CD8-positive, alpha-beta memory T cell (primary cell): ENCODE measurements at regions not wholly inside any gene's neighbourhood (a gene's known extent, or its start where the extent isn't known, plus 50 kb on each side); places are given as distances from the start of the nearest gene placed in this dataset.
A peak's percentile ranks its signal among the peaks of the same experiment; 100 is the strongest.

Experiments
- CTCF ChIA-PET: fragments of 350-600 bp; sonication (Branson Sonifier 250); formaldehyde crosslinking; loops from one replicate; lab custom pipeline; 2021; ENCODE audit warnings: antibody characterized with exemption; lab: Charles Lee
- POLR2A ChIA-PET: fragments of 350-600 bp; sonication (Branson Sonifier 250); formaldehyde crosslinking; loops from one replicate; lab custom pipeline; 2021; ENCODE audit warnings: antibody characterized with exemption; lab: Charles Lee
- DNase-seq, 5 donors: peaks; one replicate each; pipeline versions ENCODE4 v3.0.0 to v3.0.0-alpha.2; 2020 to 2022; ENCODE audit warnings: mixed read lengths in 1 of 5
- H3K27ac ChIP-seq: one replicate; pipeline ENCODE4 v1.7.0; 2013; ENCODE audit warnings: low read depth, mild to moderate bottlenecking, low read length, moderate library complexity
- H3K27me3 ChIP-seq: 2 replicates; pipeline ENCODE4 v1.7.0; 2013; ENCODE audit warnings: low read length, mild to moderate bottlenecking; ENCODE audit not compliant: insufficient read depth, poor library complexity, severe bottlenecking
- H3K36me3 ChIP-seq: 2 replicates; pipeline ENCODE4 v1.7.0; 2013; ENCODE audit warnings: mild to moderate bottlenecking, low read length, moderate library complexity; ENCODE audit not compliant: insufficient read depth
- H3K4me1 ChIP-seq: 2 replicates; pipeline ENCODE4 v1.7.0; 2013; ENCODE audit warnings: mild to moderate bottlenecking, low read length, moderate library complexity; ENCODE audit not compliant: insufficient read depth
- H3K4me3 ChIP-seq: 2 replicates; pipeline ENCODE4 v1.7.0; 2013; ENCODE audit warnings: mild to moderate bottlenecking, low read length
- H3K9me3 ChIP-seq: 2 replicates; pipeline ENCODE4 v1.7.0; 2013; ENCODE audit warnings: mild to moderate bottlenecking, low read length
- H3K27ac Mint-ChIP-seq, 8 donors: one replicate each; pipeline ENCODE4 v1.8.0; 2020 to 2021; ENCODE audit warnings: mixed read lengths in 8 of 8, mild to moderate bottlenecking in 6 of 8, inconsistent platforms in 3 of 8, moderate library complexity in 3 of 8
- H3K27me3 Mint-ChIP-seq, 2 donors: one replicate each; pipeline ENCODE4 v1.8.0; 2020 to 2021; ENCODE audit warnings: mixed read lengths in 2 of 2, mild to moderate bottlenecking in 1 of 2, moderate library complexity in 1 of 2
- H3K36me3 Mint-ChIP-seq, 3 donors: one replicate each; pipeline ENCODE4 v1.8.0; 2020 to 2021; ENCODE audit warnings: mixed read lengths in 3 of 3, inconsistent platforms in 1 of 3, mild to moderate bottlenecking in 1 of 3
- H3K4me1 Mint-ChIP-seq, 3 donors: one replicate each; pipeline ENCODE4 v1.8.0; 2020 to 2021; ENCODE audit warnings: mixed read lengths in 3 of 3, inconsistent platforms in 1 of 3, mild to moderate bottlenecking in 1 of 3
- H3K4me3 Mint-ChIP-seq, 7 donors: one replicate each; pipeline ENCODE4 v1.8.0; 2020 to 2021; ENCODE audit warnings: mixed read lengths in 7 of 7, mild to moderate bottlenecking in 6 of 7, moderate library complexity in 4 of 7, inconsistent platforms in 2 of 7
- H3K9me3 Mint-ChIP-seq, 5 donors: one replicate each; pipeline ENCODE4 v1.8.0; 2020 to 2022; ENCODE audit warnings: mixed read lengths in 5 of 5, mild to moderate bottlenecking in 3 of 5, moderate library complexity in 2 of 5, inconsistent platforms in 1 of 5

DNA sequence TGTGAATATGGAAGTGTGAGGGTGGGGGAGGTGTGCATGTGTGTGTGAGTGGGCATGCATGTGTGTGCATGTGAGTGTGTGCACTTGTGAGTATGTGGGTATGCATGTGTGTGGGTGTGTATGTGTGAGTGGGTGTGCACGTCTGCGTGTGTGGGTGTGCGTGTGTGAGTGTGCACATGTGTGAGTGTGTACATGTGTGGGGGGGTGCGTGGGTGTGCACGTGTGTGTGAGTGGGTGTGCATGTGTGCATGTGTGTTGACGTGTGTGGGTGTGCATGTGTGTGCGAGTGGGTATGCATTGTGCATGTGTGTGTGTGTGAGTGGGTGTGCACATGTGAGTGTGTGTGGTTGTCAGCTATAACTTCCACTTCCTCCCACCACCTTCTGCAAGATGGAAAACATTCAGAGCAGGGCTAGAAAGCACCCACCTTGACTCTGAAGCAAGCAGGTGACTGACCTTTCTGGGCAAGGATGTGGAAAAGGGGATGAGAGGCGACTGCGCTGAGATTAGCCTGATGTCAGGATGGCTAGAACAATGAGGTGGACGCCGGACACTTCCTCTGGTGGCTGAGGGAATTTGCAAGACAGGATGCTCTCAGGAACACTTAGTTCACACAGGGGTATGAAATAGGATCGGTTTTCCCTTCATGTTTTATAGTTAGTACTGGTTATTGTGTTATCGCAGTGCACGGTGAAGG, 103.6 kb downstream of the ACKR3 start:
- no peaks in the 10 kb centered on the region for H3K36me3 Mint-ChIP-seq
- no peaks in the 10 kb centered on the region for H3K9me3 Mint-ChIP-seq
- Histone ChIP-seq H3K9me3 (no peaks in the 10 kb centered on the region), H3K4me1 (no peaks in the 10 kb centered on the region), H3K4me3 (no peak overlapping the region), H3K27me3 (no peaks in the 10 kb centered on the region), H3K36me3 (no peaks in the 10 kb centered on the region), H3K27ac (no peak overlapping the region)
- peaks cover 15 to 51% of the 10 kb centered on the region in 2 donors for H3K27me3 Mint-ChIP-seq
- H3K4me3 Mint-ChIP-seq = peak overlapping the region in 1 of 7 donors; percentile 19
- H3K27ac Mint-ChIP-seq = peak overlapping the region in 1 of 8 donors; percentile 58
- ChIA-PET POLR2A (no interaction called here), CTCF (no interaction called here)
- H3K4me1 Mint-ChIP-seq = no peaks in the 10 kb centered on the region
- DNase-seq = no peak

DNA sequence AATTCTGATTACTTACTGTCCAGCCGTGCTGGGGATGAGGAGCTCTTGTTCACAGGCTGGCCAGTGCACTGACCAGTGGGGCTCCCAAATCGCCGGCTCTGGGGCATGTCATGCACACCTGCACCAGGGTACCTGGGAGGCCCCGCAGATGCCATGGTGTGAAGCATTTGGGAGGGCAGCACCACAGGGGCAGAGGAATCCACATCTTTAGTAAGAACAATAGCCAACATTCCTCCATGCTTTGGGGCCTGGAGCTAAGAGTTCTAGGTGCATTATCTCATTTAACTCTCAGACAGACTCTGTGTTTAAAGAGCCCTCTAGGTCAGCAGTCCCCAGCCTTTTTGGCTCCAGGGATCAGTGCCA, 104.2 kb downstream of the ACKR3 start:
- Histone ChIP-seq H3K4me3 (no peak overlapping the region), H3K4me1 (no peaks in the 10 kb centered on the region), H3K27me3 (no peaks in the 10 kb centered on the region), H3K9me3 (no peaks in the 10 kb centered on the region), H3K27ac (no peak overlapping the region), H3K36me3 (no peaks in the 10 kb centered on the region)
- CTCF ChIA-PET = no interaction called here
- Mint-ChIP-seq H3K27ac (no peak overlapping the region), H3K9me3 (no peaks in the 10 kb centered on the region), H3K36me3 (no peaks in the 10 kb centered on the region), H3K4me1 (no peaks in the 10 kb centered on the region), H3K27me3 (peaks cover 15 to 51% of the 10 kb centered on the region in 2 donors), H3K4me3 (no peak overlapping the region)
- POLR2A ChIA-PET = no interaction called here
- no peak for DNase-seq

DNA sequence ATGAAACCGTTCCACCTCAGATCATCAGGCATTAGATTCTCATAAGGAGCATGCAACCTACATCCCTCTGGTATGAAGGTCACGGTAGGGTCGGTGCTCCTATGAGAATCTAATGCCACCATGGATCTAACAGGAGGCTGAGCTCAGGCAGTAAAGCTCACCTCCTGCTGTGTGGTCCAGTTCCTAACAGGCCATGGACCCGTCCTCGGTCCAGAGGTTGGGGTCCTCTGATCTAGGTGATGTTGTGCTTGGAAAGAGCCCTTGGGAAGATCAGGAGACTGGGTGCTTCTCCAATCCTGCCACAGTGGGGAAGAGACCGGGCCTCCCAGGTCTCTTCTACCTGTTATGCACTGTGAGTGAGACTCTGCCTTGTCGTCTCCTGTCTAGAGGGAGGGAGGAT, 104.6 kb downstream of the ACKR3 start:
- ChIA-PET POLR2A (no interaction called here), CTCF (no interaction called here)
- Histone ChIP-seq H3K27me3 (no peaks in the 10 kb centered on the region), H3K4me3 (no peak overlapping the region), H3K4me1 (no peaks in the 10 kb centered on the region), H3K9me3 (no peaks in the 10 kb centered on the region), H3K27ac (no peak overlapping the region), H3K36me3 (no peaks in the 10 kb centered on the region)
- Mint-ChIP-seq H3K27me3 (peaks cover 15 to 51% of the 10 kb centered on the region in 2 donors), H3K4me3 (no peak overlapping the region), H3K36me3 (no peaks in the 10 kb centered on the region), H3K4me1 (no peaks in the 10 kb centered on the region), H3K9me3 (no peaks in the 10 kb centered on the region), H3K27ac (no peak overlapping the region)
- no peak for DNase-seq

DNA sequence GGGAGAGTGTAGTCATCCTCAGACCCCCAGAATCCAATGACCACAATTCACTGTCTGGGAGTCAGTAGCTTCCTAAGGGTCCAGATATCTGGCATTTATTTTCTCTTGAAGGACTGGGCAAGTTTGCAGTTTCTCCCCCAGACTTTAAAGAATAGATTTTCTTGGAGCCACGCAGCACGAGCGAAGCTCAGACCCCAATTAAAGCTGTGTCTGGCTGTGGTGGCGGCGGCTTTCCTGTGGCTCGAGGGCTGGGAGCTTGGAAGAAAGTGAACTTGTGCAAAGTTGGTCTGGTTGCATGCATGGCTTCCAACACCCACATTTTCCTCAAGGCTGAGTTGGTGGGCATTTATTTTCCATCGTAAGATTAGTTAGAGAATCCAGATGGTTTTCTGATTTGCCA, 105.0 kb downstream of the ACKR3 start:
- Mint-ChIP-seq H3K4me3 (no peak overlapping the region), H3K4me1 (no peaks in the 10 kb centered on the region), H3K27ac (no peak overlapping the region), H3K36me3 (no peaks in the 10 kb centered on the region), H3K27me3 (peaks cover 15 to 48% of the 10 kb centered on the region in 2 donors), H3K9me3 (no peaks in the 10 kb centered on the region)
- Histone ChIP-seq H3K36me3 (no peaks in the 10 kb centered on the region), H3K27ac (no peak overlapping the region), H3K27me3 (no peaks in the 10 kb centered on the region), H3K4me3 (no peak overlapping the region), H3K4me1 (no peaks in the 10 kb centered on the region), H3K9me3 (no peaks in the 10 kb centered on the region)
- ChIA-PET POLR2A (no interaction called here), CTCF (no interaction called here)
- DNase-seq = no peak

DNA sequence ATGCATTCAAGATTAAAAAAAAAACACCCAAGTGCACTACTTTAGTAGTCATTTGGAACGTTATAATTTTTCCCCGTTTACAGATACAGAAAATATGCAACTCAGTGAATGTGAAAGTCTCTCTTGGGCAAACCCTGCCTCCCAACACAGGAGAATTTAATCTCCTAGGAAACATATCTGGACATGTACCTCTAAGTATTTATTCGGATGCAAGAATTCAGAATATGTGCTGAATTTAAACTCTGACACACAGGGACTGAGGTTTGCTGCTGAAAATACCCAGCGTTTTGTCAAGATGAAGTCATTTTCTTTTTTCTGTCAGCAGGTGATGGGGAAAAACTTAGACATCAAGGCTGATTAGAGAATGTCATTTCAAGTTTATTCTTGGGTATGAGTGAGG, 105.4 kb downstream of the ACKR3 start:
- no peak overlapping the region for H3K27ac ChIP-seq
- no peak overlapping the region for H3K27ac Mint-ChIP-seq
- H3K4me3 Mint-ChIP-seq = no peak overlapping the region
- no peaks in the 10 kb centered on the region for H3K36me3 Mint-ChIP-seq
- no peaks in the 10 kb centered on the region for H3K4me1 ChIP-seq
- peaks cover 17 to 46% of the 10 kb centered on the region in 2 donors for H3K27me3 Mint-ChIP-seq
- CTCF ChIA-PET = no interaction called here
- DNase-seq = no peak
- no peaks in the 10 kb centered on the region for H3K9me3 ChIP-seq
- H3K9me3 Mint-ChIP-seq = no peaks in the 10 kb centered on the region
- H3K27me3 ChIP-seq = no peaks in the 10 kb centered on the region
- H3K36me3 ChIP-seq = no peaks in the 10 kb centered on the region
- no peaks in the 10 kb centered on the region for H3K4me1 Mint-ChIP-seq
- POLR2A ChIA-PET = no interaction called here
- H3K4me3 ChIP-seq = no peak overlapping the region

DNA sequence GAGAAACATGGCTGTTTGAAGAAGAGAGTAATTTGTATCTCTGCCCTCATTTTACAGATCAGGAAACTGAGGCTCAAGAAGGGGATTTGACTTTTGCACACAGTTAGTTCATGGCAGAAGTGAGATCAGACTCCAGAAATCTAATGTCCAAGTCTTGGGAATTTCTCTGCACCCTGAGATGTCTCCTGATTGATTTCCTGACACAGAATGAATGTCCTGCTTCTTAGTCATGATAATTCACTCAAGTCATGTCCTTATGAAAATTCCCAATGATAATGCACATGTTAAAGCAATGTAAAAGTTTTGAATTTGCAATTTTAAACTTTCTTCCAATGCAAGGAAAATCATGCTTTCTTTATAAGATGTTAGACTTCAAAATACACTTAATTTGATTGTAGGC, 105.9 kb downstream of the ACKR3 start:
- no peaks in the 10 kb centered on the region for H3K36me3 ChIP-seq
- POLR2A ChIA-PET = no interaction called here

DNA sequence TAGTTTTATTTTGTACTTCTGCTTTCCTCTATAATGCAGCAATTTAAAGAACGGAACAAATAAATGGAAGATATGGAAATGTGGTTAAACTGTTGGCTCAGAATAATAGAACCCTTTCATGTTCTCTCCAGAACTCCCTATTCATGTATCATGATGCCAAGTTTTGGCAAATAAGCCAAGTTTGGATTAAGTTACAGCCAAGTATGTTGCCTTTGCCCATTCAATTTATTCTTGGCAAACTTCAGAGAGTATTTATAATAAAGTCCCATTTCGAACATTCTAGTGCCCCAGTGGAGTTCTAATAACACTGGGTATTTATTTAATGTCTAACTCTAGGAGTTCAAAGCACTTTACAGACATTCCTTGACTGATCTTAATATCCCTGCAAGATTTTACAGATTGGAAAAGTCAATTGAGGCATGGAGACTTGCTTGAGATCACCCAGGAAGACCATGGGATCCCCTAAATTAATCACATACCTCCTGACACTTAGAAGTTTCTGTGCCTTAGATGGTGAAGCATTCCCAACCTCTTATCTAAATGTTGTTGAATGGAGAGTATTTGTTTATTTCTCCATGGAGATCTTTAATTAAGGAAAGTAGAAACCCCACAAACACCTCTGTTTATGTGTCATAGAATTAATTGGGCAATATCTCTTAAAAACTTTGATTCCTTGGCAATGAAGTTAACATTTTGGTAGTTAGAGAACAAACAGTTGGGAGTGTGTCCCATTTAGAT, 106.7 kb downstream of the ACKR3 start:
- POLR2A ChIA-PET = no interaction called here
- no peaks in the 10 kb centered on the region for H3K4me1 Mint-ChIP-seq
- H3K36me3 Mint-ChIP-seq = no peaks in the 10 kb centered on the region
- Histone ChIP-seq H3K4me1 (no peaks in the 10 kb centered on the region), H3K9me3 (no peaks in the 10 kb centered on the region), H3K27me3 (no peaks in the 10 kb centered on the region), H3K4me3 (no peak overlapping the region), H3K36me3 (no peaks in the 10 kb centered on the region), H3K27ac (no peak overlapping the region)
- H3K4me3 Mint-ChIP-seq = no peak overlapping the region
- no peaks in the 10 kb centered on the region for H3K9me3 Mint-ChIP-seq
- CTCF ChIA-PET = no interaction called here
- no peak overlapping the region for H3K27ac Mint-ChIP-seq
- no peak for DNase-seq
- H3K27me3 Mint-ChIP-seq = peaks cover 14 to 38% of the 10 kb centered on the region in 2 donors

More for the DNA sequence above, 105.9 kb downstream of the ACKR3 start:
- Mint-ChIP-seq H3K4me1 (no peaks in the 10 kb centered on the region), H3K4me3 (no peak overlapping the region), H3K27me3 (peaks cover 18 to 46% of the 10 kb centered on the region in 2 donors), H3K36me3 (no peaks in the 10 kb centered on the region), H3K9me3 (no peaks in the 10 kb centered on the region), H3K27ac (no peak overlapping the region)
- no peaks in the 10 kb centered on the region for H3K4me1 ChIP-seq
- no peak overlapping the region for H3K27ac ChIP-seq
- no peak for DNase-seq
- CTCF ChIA-PET = no interaction called here
- no peak overlapping the region for H3K4me3 ChIP-seq
- no peaks in the 10 kb centered on the region for H3K9me3 ChIP-seq
- no peaks in the 10 kb centered on the region for H3K27me3 ChIP-seq

DNA sequence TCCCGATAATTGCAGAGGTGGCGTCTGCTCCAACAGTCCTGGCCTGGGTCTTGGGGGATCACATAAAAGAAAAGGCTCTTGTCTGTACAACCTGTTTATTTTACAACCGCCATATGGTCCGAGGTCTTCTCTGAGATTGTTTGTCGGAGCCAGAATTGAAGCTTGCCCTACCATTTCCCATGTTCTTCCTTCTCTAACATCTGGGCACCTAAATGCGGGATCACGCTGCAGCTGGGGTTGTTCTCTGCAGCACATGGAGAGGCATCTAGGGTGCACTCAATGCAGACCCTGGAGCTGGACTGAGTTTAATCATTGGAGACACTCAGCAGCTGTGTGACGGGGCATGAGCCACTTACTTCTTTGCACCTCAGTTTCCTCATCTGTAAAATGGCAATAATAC, 107.7 kb downstream of the ACKR3 start:
- Mint-ChIP-seq H3K9me3 (no peaks in the 10 kb centered on the region), H3K27me3 (peaks cover 14 to 33% of the 10 kb centered on the region in 2 donors), H3K36me3 (no peaks in the 10 kb centered on the region), H3K4me1 (no peaks in the 10 kb centered on the region), H3K27ac (no peak overlapping the region), H3K4me3 (no peak overlapping the region)
- DNase-seq = no peak
- ChIA-PET POLR2A (no interaction called here), CTCF (no interaction called here)
- no peaks in the 10 kb centered on the region for H3K36me3 ChIP-seq
- H3K27ac ChIP-seq = no peak overlapping the region
- H3K4me1 ChIP-seq = no peaks in the 10 kb centered on the region
- no peaks in the 10 kb centered on the region for H3K27me3 ChIP-seq
- no peak overlapping the region for H3K4me3 ChIP-seq
- H3K9me3 ChIP-seq = no peaks in the 10 kb centered on the region
